PC-9 (cell line): ENCODE measurements at regions not wholly inside any gene's neighbourhood (a gene's known extent, or its start where the extent isn't known, plus 50 kb on each side); places are given as distances from the start of the nearest gene placed in this dataset.

Experiments used
- BruUV-seq: library from RNA; stranded (reverse); fragments of 400-500 nt; replicated peaks from 2 replicates; lab custom pipeline; 2021; lab: Mats Ljungman, UMichigan
- CTCF ChIA-PET: fragments of 300-600 bp; sonication (Branson Sonifier 250); formaldehyde crosslinking; loops from one replicate; lab custom pipeline; 2022; ENCODE audit warnings: antibody characterized with exemption; lab: Charles Lee
- POLR2A ChIA-PET: fragments of 300-600 bp; sonication (Branson Sonifier 250); formaldehyde crosslinking; loops from one replicate; lab custom pipeline; 2022; ENCODE audit warnings: antibody characterized with exemption; ENCODE audit not compliant: unreplicated experiment; lab: Charles Lee
- DNase-seq, 2 experiments: peaks; one replicate each; pipeline versions ENCODE4 v3.0.0 to v3.0.0-alpha.2; 2015 to 2022; ENCODE audit warnings: mixed read lengths in 1 of 2
- H2AFZ ChIP-seq: fragments of 200-600 bp; sonication (generic); 2 replicates; pipeline ENCODE4 v1.8.1; 2017; ENCODE audit warnings: antibody characterized with exemption
- H3F3A ChIP-seq: fragments of 200-600 bp; sonication (generic); 2 replicates; pipeline ENCODE4 v1.8.1; 2017; ENCODE audit warnings: antibody characterized with exemption, mild to moderate bottlenecking, low read depth; ENCODE audit not compliant: insufficient read depth
- H3K27ac ChIP-seq: fragments of 200-600 bp; sonication (generic); 2 replicates; pipeline ENCODE4 v1.6.1; 2016; ENCODE audit warnings: mixed run types
- H3K27me3 ChIP-seq: fragments of 200-600 bp; sonication (generic); 2 replicates; pipeline ENCODE4 v1.6.1; 2016; ENCODE audit warnings: low read depth, mixed run types; ENCODE audit not compliant: insufficient read depth
- H3K36me3 ChIP-seq: fragments of 200-600 bp; sonication (generic); 2 replicates; pipeline ENCODE4 v1.6.1; 2016; ENCODE audit warnings: low read depth, mixed run types
- H3K4me1 ChIP-seq: fragments of 200-600 bp; sonication (generic); replicated peaks from 2 replicates; pipeline ENCODE4 v1.6.1; 2016; ENCODE audit warnings: mixed run types; ENCODE audit not compliant: insufficient read depth
- H3K4me2 ChIP-seq: fragments of 200-600 bp; sonication (generic); 2 replicates; pipeline ENCODE4 v1.6.1; 2017; ENCODE audit warnings: mixed run types
- H3K4me3 ChIP-seq: fragments of 200-600 bp; sonication (generic); 2 replicates; pipeline ENCODE4 v1.6.1; 2016; ENCODE audit warnings: mixed run types
- H3K79me2 ChIP-seq: fragments of 200-600 bp; sonication (generic); 2 replicates; pipeline ENCODE4 v1.6.1; 2017; ENCODE audit warnings: low read depth, mixed run types
- H3K9me2 ChIP-seq: fragments of 200-600 bp; sonication (generic); 2 replicates; pipeline ENCODE4 v1.8.1; 2017; ENCODE audit warnings: mild to moderate bottlenecking; ENCODE audit not compliant: insufficient read depth
- H3K9me3 ChIP-seq: fragments of 200-600 bp; sonication (generic); 2 replicates; pipeline ENCODE4 v1.8.1; 2016; ENCODE audit warnings: low read depth; ENCODE audit not compliant: insufficient read depth
- H4K20me1 ChIP-seq: fragments of 200-600 bp; sonication (generic); 2 replicates; pipeline ENCODE4 v1.8.1; 2017; ENCODE audit not compliant: insufficient read depth
- CTCF ChIP-seq: fragments of 200-600 bp; sonication (generic); conservative IDR thresholded peaks from 2 replicates; pipeline ENCODE4 v1.6.1; 2017; ENCODE audit warnings: mixed run types, antibody characterized with exemption, mild to moderate bottlenecking, moderate library complexity
- EZH2 ChIP-seq: fragments of 200-600 bp; sonication (generic); IDR thresholded peaks from 2 replicates; pipeline ENCODE4 v1.8.0; 2017; ENCODE audit warnings: antibody characterized with exemption, low read depth
- intact Hi-C: fragments of 100-400 bp; cut with micrococcal nuclease; formaldehyde crosslinking; loops from one replicate; pipeline ENCODE4 v1.10.0; 2022; ENCODE audit not compliant: unreplicated experiment

- H3K4me2 ChIP-seq: no peak overlapping the region
- H3F3A ChIP-seq: no peaks in the 10 kb centered on the region
- ChIA-PET CTCF (no interaction called here), POLR2A (no interaction called here)
- intact Hi-C loops: no loop called here
- H3K79me2 ChIP-seq: no peaks in the 10 kb centered on the region
- H3K4me3 ChIP-seq: no peak overlapping the region
- no TSS peak for BruUV-seq
- no peaks in the 10 kb centered on the region for H3K4me1 ChIP-seq
- no peak overlapping the region for H3K27ac ChIP-seq
- no peak overlapping the region for H2AFZ ChIP-seq
- peaks cover 70% of the 10 kb centered on the region for H3K27me3 ChIP-seq
- TF ChIP-seq EZH2 (no peak), CTCF (no peak)
- no peaks in the 10 kb centered on the region for H3K9me2 ChIP-seq
- H4K20me1 ChIP-seq: no peaks in the 10 kb centered on the region
- H3K9me3 ChIP-seq: no peaks in the 10 kb centered on the region
- H3K36me3 ChIP-seq: no peaks in the 10 kb centered on the region
- no peak for DNase-seq
These were observed 105.0 kb downstream of the HMX1 start for GRCh38 chr4:8766610-8767009.

GRCh38 chr4:8765631-8766590 is 105.7 kb downstream of the HMX1 start:
- Histone ChIP-seq H3K4me3 (no peak overlapping the region), H3K27me3 (peaks cover 65% of the 10 kb centered on the region), H3F3A (no peaks in the 10 kb centered on the region), H3K4me2 (no peak overlapping the region), H3K79me2 (no peaks in the 10 kb centered on the region), H3K9me2 (no peaks in the 10 kb centered on the region), H2AFZ (no peak overlapping the region), H4K20me1 (no peaks in the 10 kb centered on the region), H3K36me3 (no peaks in the 10 kb centered on the region), H3K4me1 (no peaks in the 10 kb centered on the region), H3K27ac (no peak overlapping the region), H3K9me3 (no peaks in the 10 kb centered on the region)
- ChIA-PET POLR2A (no interaction called here), CTCF (no interaction called here)
- TF ChIP-seq CTCF: no peak
- DNase-seq: no peak
- intact Hi-C loops: no loop called here
- no TSS peak for BruUV-seq

- H2AFZ ChIP-seq: no peak overlapping the region
- H3K4me2 ChIP-seq: no peak overlapping the region
- BruUV-seq: no TSS peak
- no peaks in the 10 kb centered on the region for H3F3A ChIP-seq
- no peaks in the 10 kb centered on the region for H3K36me3 ChIP-seq
- no peaks in the 10 kb centered on the region for H3K79me2 ChIP-seq
- no peak overlapping the region for H3K27ac ChIP-seq
- peaks cover 64% of the 10 kb centered on the region for H3K27me3 ChIP-seq
- H3K9me2 ChIP-seq: no peaks in the 10 kb centered on the region
- ChIA-PET POLR2A (no interaction called here), CTCF (no interaction called here)
- TF ChIP-seq EZH2 (no peak), CTCF (no peak)
- no peaks in the 10 kb centered on the region for H3K4me1 ChIP-seq
- no peak for DNase-seq
- intact Hi-C loops: no loop called here
- no peaks in the 10 kb centered on the region for H4K20me1 ChIP-seq
- no peak overlapping the region for H3K4me3 ChIP-seq
- H3K9me3 ChIP-seq: no peaks in the 10 kb centered on the region
These were observed 106.6 kb downstream of the HMX1 start for GRCh38 chr4:8765084-8765483.
